IPS-NIHi7 (cell line): ENCODE measurements at regions not wholly inside any gene's neighbourhood (a gene's known extent, or its start where the extent isn't known, plus 50 kb on each side); places are given as distances from the start of the nearest gene placed in this dataset.
A peak's percentile ranks its signal among the peaks of the same experiment; 100 is the strongest.
"Not testable (repeated sequence)": the region's sequence is repeated elsewhere in the genome, so short reads cannot be mapped to it uniquely, and the experiment has no call there.

Source experiments
- DNase-seq: peaks from one replicate; pipeline ENCODE4 v3.0.0; 2012; ENCODE audit warnings: mixed read lengths; ENCODE audit errors: extremely low spot score

DNA sequence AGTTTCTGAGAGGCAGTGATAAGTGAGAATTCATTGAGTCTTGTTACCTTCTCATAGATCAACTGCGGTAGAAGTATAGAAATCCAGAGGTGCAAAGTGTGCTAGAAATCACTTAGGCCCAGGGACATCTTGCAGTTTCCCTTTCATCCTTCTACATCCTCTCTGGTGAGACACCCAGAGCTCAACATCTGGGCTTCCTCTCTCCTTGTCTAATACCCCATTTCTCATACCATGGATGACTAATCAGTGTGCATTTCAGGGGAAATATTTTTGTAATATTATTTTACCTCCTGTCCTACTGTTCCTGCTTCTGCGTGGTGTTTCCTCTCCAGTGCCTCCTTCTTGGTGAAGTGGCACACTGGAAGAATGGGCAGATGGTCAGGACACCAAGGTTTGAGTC, 322.4 kb downstream of the TFAP2B start:
- no peak for DNase-seq

DNA sequence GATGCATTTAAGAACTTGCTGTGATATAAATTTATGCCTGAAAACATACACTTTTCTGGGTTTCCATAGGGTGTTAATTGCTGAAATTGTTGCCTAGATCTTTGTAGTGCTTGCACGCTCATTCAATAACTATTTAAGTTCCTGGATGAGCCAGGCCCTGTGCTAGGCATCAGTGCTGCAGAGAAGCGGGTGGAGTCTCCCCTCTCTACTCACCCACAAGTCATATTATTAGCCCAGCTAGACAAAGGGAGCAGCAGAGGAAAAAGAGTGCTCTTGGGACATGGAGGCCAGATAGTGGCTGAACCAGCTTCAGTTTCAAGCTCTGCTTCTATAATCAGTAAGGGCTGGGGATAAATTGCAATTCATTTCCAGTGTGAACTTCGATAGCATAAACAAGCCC, 329.1 kb downstream of the TFAP2B start:
- DNase-seq = no peak

DNA sequence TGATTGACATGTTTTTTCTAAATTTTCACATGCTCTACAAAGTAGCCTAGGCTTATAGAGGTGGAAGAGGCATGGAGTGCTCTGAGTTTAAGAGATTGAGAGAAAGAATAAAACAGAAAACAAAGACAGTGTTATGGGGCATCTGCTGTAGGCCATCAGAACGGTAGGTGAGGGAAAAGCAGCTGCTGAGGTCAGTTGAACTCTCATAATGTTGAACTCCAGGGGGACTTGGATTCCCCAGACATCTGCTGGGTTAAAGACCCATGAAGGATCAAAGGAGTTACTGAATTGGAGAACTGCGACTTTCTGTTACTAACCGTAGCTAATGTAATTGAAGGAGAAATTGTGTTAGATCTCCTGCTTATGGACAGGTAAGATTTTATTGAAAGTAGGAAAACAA, 333.9 kb downstream of the TFAP2B start:
- DNase-seq = no peak

DNA sequence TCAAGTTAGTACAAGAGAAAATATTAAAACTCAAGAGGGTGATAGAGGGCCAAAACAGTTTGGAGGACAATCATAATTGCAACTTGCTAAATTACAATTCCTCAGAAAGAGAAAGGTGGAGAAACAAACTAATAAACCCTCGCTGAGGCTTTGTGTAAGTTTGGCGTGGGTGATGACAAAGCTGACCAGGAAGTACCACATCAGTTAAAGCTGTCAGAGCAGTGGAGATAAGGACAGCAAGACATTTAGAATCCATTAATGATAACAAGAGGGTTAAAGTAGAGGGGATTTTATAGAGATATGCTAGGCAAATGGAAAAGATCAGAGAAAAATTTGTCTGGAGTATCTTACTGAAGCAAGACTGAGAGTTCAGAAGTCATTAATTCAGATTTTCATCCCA, 334.4 kb downstream of the TFAP2B start:
- DNase-seq = no peak

DNA sequence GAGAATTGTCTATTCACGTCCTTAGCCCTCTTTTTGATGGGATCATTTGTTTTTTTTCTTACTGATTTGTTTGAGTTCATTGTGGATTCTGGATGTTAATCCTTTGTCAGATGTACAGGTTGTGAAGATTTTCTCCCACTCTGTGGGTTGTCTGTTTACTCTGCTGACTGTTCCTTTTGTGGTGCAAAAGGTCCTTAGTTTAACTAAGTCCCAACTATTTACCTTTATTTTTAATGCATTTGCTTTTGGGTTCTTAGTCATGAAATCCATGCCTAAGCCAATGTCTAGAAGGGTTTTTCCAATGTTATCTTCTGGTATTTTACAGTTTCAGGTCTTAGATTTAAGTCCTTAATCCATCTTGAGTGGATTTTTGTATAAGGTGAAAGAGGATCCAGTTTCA, 336.3 kb downstream of the TFAP2B start:
- not testable (repeated sequence) for DNase-seq

DNA sequence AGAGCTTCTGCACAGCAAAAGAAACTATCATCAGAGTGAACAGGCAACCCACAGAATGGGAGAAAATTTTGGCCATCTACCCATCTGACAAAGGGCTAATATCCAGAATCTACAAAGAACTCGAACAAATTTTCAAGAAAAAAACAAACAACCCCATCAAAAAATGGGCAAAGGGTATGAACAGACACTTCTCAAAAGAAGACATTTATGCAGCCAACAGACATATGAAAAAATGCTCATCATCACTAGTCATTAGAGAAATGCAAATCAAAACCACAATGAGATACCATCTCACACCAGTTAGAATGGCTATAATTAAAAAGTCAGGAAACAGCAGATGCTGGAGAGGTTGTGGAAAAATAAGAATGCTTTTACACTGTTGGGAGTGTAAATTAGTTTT, 340.6 kb downstream of the TFAP2B start:
- DNase-seq = not testable (repeated sequence)

- DNase-seq = no peak
Measured at GRCh38 chr6:51161752-51162151, 343.1 kb downstream of the TFAP2B start.

DNA sequence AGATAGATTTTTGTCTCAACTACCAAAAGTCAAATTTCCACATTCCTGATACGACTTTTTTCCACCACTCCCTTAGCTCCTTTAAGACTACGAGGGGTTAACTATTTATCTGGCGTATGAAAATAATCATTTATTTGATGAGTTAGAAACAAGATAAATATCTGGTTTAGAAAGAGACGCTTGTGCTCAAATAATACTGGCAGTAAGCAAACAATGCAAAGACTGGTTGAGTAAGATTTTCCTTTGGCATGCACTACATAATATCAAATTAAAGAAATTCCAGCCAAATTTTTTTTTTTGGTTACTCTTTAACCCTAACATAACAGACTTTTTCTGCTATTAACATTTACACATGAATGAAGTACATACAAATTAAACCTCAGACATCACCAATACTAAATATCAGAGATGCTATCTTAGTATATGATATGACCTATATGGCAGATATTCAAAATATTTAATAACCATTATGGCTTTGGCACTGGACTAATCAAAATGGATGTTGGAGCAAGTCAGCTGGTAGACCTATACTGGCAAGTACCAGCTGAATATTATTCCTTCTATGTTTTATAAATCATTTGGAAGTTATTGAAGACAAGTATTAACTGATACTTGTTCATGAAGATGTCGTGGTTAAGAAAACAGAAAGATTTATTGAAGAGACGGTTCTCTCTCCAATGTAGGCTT, 345.3 kb downstream of the TFAP2B start:
- DNase-seq = no peak

DNA sequence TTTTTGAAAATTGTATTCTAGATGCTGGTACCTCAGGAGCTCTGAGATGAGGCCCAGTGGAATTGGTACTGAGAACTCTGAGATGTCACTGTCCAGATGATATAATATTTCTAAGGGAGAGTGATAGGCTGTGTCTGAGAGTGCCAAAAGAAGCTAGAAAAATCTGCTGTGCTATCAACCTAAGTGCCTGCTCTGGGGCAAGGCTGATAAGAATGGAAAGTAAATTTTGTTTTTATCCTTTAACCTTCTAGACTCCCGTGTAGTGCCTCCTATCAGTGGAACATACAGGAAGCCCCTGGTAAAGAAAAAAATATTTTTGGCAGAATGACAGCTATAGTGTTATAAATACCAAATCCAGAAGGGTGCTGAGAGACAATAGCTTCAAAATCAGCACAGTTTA, 348.2 kb downstream of the TFAP2B start:
- DNase-seq = no peak

GRCh38 chr6:51167468-51167867, 348.8 kb downstream of the TFAP2B start:
- no peak for DNase-seq

- no peak for DNase-seq
Measured at GRCh38 chr6:51182827-51183226, 364.2 kb downstream of the TFAP2B start.

- DNase-seq = no peak
Measured at GRCh38 chr6:51184046-51184445, 365.4 kb downstream of the TFAP2B start.

DNA sequence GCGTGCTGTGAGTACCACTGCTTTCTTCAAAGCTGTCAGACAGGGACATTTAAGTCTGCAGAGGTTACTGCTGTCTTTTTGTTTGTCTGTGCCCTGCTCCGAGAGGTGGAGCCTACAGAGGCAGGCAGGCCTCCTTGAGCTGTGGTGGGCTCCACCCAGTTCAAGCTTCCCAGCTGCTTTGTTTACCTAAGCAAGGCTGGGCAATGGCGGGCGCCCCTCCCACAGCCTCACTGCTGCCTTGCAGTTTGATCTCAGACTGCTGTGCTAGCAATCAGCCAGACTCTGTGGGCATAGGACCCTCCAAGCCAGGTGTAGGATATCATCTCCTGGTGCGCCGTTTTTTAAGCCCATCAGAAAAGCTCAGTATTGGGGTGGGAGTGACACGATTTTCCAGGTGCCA, 374.5 kb downstream of the TFAP2B start:
- DNase-seq = not testable (repeated sequence)

DNA sequence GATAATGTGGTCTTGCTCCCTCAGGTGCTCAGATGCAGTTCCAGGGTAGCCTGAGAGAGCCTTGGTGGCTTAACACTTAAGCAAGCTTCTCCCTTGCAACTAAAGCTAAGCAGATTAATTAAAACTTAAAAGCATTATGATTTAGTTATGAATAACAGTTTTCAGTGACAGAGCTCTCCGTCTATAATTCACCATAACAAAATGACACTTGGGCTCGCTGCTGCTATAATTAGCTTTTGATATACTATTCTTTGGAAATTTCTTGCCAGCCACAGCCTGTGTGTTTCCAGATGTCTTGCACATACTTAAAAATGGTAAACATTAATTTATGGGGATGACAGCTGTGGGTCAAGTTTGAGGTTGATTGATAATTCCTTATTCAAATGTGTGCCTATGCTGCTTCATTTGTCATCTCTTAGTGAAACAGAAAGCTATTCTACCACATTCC, 380.5 kb downstream of the TFAP2B start:
- DNase-seq = no peak

DNA sequence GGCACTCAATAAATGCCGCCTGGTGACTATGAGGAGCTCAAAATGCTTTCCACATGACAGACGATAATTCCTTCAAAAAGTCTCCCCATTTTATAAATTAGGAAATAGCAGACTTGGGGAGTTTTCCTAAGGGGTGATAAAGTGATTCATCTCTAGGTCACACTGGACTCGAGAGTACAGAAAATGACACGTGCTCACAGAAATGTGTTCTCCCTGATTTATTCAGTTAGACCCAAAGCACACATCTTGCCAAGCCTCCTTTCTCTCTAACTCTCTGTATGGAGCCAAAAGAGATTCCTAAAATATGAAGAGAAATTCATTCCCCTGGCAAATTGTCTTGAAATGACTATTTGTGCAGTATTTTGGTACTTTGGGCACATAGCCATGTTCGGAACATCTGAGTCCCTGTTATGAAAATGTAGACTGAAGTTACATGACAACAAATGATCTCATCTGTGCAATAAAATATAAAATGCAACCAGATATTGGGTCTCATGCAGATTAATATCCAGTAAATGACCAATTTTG, 381.1 kb downstream of the TFAP2B start:
- DNase-seq = no peak

DNA sequence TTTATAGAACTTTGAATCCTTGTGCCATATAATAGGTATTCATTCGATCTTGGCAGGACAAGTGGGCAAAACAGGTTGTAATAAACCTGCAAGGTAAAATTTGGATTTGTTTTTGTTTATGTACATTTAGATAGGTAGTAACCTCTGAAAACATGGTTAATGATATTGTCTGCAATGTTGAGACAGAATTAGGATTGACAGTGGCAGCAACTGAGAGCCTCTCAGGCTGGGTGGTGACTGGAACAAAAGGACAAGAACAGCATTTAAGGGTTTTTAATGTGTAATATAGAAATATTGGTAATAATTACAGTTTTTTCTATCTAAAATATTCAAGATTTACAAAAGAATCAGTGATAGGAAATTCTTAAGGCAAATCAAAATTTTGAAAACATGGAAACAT, 382.0 kb downstream of the TFAP2B start:
- no peak for DNase-seq

- not testable (repeated sequence) for DNase-seq
Measured at GRCh38 chr6:51202653-51203052, 384.0 kb downstream of the TFAP2B start.

- DNase-seq = no peak
Measured at GRCh38 chr6:51203504-51203903, 384.8 kb downstream of the TFAP2B start.

DNA sequence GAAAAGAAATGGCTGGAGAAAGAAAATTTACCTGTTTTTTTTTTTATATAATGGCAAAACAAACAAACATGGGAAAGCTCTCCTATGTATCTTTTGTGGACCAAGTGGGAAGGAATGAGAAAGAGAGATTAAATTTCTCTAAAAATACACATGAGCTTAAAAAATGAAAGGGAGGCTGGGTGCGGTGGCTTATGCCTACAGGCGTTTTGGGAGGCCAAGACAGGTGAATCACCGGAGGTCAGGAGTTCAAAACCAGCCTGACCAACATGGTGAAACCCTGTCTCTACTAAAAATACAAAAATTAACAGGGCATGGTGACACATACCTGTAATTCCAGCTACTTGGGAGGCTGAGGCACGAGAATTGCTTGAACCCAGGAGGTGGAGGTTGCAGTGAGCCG, 388.0 kb downstream of the TFAP2B start:
- not testable (repeated sequence) for DNase-seq

GRCh38 chr6:51209651-51210050, 391.0 kb downstream of the TFAP2B start:
- DNase-seq = no peak

GRCh38 chr6:51213811-51214210, 395.1 kb downstream of the TFAP2B start:
- DNase-seq = peak; percentile 45

DNA sequence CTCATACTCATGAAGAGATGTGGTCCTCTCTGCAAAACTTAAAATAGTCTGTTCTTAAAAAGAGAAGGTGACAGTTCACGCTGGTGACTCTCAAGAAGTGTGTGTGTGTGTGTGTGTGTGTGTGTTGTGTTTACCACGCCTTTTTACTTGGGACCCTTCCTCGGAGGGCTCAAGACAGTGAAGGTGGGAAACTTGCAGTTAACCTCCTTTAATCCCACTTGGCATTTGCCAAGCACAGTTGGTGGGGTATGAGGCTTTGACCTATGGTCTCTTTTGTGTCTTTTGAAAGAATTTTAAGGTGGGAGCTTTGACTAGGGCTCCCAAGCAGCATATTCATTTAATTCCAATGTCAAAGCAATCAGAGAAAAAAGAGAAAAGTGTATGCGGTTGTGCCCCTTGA, 395.8 kb downstream of the TFAP2B start:
- no peak for DNase-seq

- DNase-seq = no peak
Measured at GRCh38 chr6:51218181-51218580, 399.5 kb downstream of the TFAP2B start.
